ENCODE measurements at regions not wholly inside any gene's neighbourhood (a gene's known extent, or its start where the extent isn't known, plus 50 kb on each side); places are given as distances from the start of the nearest gene placed in this dataset.

DNA sequence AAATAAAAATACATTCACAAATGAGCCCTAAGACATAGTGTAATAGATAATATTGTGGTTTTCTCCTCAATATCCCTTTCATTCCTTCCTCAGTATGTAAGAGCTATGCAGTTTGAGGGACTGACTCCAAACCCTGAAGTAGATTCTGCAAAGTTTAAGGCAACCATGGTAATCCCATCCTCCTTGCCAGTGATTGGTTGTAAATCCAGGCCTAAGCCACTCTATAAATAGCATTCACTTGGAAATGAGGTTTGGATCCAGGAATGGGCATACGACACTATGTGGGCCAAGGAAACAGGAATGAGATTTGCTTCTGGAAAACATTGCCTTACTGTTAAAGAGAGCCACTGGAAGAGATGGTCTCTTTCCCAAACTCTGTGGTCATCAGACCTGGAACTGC lies 468.7 kb upstream of the SOX5 start (continued):
- TF ChIP-seq, protein P1, sequence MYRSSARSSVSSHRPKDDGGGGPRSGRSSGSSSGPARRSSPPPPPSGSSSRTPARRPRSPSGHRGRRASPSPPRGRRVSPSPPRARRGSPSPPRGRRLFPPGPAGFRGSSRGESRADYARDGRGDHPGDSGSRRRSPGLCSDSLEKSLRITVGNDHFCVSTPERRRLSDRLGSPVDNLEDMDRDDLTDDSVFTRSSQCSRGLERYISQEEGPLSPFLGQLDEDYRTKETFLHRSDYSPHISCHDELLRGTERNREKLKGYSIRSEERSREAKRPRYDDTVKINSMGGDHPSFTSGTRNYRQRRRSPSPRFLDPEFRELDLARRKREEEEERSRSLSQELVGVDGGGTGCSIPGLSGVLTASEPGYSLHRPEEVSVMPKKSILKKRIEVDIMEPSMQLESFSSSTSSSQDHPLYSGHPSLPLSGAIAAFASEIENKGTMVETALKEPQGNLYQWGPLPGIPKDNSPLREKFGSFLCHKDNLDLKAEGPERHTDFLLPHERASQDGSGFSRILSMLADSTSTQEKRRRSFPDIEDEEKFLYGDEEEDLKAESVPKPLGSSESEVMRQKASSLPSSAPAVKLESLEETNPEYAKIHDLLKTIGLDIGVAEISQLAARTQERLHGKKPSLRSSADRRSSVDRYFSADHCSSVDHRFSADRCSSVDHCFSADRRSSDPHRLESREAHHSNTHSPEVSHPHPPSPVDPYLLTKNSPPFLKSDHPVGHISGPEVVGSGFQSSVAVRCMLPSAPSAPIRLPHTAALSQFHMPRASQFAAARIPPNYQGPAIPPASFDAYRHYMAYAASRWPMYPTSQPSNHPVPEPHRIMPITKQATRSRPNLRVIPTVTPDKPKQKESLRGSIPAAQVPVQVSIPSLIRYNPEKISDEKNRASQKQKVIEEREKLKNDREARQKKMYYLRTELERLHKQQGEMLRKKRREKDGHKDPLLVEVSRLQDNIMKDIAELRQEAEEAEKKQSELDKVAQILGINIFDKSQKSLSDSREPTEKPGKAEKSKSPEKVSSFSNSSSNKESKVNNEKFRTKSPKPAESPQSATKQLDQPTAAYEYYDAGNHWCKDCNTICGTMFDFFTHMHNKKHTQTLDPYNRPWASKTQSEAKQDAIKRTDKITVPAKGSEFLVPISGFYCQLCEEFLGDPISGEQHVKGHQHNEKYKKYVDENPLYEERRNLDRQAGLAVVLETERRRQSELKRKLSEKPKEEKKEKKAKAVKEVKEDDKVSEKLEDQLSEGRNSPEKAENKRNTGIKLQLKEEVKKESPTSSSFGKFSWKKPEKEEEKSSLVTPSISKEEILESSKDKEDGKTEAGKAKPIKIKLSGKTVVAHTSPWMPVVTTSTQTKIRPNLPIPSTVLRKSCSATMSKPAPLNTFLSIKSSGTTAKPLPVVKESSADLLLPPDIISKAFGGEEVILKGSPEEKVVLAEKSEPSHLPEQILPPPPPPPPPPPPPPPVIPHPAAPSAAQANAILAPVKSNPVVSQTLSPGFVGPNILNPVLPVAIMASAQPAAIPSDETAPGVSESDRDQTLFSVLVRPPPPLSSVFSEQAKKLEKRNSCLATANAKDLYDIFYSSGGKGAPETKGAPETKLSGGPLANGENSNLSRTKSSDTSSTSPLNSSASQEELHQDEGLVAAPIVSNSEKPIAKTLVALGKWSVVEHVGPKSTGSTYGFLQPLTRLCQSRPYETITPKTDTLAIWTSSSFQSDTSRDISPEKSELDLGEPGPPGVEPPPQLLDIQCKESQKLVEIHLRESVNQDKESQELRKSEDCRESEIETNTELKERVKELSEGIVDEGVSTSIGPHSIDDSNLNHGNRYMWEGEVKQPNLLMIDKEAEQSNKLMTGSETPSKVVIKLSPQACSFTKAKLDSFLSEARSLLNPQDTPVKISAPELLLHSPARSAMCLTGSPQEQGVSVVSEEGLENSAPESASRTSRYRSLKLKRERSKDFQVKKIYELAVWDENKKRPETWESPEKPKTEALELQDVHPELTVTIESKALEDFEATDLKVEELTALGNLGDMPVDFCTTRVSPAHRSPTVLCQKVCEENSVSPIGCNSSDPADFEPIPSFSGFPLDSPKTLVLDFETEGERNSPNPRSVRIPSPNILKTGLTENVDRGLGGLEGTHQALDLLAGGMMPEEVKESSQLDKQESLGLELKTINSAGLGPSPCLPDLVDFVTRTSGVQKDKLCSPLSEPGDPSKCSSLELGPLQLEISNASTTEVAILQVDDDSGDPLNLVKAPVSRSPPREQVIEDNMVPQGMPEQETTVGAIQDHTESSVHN (CRISPR knock-in tag; IDR thresholded peaks at IDR 0.05) = no peak
- TF ChIP-seq, protein P2, sequence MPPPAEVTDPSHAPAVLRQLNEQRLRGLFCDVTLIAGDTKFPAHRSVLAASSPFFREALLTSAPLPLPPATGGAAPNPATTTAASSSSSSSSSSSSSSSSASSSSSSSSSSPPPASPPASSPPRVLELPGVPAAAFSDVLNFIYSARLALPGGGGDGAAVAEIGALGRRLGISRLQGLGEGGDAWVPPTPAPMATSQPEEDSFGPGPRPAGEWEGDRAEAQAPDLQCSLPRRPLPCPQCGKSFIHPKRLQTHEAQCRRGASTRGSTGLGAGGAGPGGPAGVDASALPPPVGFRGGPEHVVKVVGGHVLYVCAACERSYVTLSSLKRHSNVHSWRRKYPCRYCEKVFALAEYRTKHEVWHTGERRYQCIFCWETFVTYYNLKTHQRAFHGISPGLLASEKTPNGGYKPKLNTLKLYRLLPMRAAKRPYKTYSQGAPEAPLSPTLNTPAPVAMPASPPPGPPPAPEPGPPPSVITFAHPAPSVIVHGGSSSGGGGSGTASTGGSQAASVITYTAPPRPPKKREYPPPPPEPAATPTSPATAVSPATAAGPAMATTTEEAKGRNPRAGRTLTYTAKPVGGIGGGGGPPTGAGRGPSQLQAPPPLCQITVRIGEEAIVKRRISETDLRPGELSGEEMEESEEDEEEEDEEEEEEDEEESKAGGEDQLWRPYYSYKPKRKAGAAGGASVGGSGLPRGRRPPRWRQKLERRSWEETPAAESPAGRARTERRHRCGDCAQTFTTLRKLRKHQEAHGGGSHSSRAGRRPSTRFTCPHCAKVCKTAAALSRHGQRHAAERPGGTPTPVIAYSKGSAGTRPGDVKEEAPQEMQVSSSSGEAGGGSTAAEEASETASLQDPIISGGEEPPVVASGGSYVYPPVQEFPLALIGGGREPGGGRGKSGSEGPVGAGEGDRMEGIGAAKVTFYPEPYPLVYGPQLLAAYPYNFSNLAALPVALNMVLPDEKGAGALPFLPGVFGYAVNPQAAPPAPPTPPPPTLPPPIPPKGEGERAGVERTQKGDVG (CRISPR knock-in tag; IDR thresholded peaks at IDR 0.05; ENCODE audit: borderline replicate concordance) = no peak
- no peak for TF ChIP-seq ZMYM2 (CRISPR knock-in tag; IDR thresholded peaks at IDR 0.05)
- no peak for TF ChIP-seq SIN3A (IDR thresholded peaks at IDR 0.05; ENCODE audit: borderline replicate concordance, low read depth, low read length)

Measured in HepG2 (cell line).